ENCODE measurements at regions not wholly inside any gene's neighbourhood (a gene's known extent, or its start where the extent isn't known, plus 50 kb on each side); places are given as distances from the start of the nearest gene placed in this dataset.

DNA sequence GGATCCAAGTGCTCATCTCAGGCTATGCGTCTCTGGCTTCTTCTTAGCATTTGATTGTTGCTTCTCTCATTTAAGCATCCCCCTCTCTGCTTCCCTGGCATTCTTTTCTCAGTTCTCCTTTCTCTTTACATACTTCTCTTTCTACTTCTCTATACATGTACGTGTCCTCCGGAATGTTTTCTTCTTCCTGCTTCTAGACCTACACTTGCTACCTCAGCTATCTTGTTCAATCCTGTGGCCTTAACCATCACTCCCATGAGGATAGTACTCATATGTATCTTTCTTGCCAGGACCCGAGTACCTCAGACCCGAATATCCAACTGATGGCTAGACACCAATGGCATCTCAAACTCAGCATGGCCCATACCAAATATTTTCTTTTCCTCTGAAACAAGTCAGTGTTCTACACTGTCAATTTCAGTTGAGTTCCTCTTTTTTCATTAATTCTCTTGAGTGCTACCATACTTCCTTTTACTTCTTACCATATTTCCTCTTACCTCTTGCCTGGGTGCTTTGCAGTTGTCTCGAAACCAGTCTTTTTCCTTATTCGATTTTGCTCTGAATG lies 115.1 kb upstream of the SLC38A2 start:
- Histone ChIP-seq H3K27me3 (ENCODE audit: insufficient read depth, poor library complexity, severe bottlenecking) (no peaks in the 10 kb centered on the region), H3K36me3 (ENCODE audit: low read depth) (no peaks in the 10 kb centered on the region), H3K4me1 (ENCODE audit: insufficient read depth, poor library complexity, severe bottlenecking) (peaks cover 45% of the 10 kb centered on the region), H3K4me3 (ENCODE audit: severe bottlenecking) (no peak overlapping the region), H3K27ac (ENCODE audit: poor library complexity, severe bottlenecking) (no peak overlapping the region), H3K9me3 (ENCODE audit: severe bottlenecking) (no peaks in the 10 kb centered on the region)
- no peak for ATAC-seq (ENCODE audit: low read depth)
- TF ChIP-seq, protein P1, sequence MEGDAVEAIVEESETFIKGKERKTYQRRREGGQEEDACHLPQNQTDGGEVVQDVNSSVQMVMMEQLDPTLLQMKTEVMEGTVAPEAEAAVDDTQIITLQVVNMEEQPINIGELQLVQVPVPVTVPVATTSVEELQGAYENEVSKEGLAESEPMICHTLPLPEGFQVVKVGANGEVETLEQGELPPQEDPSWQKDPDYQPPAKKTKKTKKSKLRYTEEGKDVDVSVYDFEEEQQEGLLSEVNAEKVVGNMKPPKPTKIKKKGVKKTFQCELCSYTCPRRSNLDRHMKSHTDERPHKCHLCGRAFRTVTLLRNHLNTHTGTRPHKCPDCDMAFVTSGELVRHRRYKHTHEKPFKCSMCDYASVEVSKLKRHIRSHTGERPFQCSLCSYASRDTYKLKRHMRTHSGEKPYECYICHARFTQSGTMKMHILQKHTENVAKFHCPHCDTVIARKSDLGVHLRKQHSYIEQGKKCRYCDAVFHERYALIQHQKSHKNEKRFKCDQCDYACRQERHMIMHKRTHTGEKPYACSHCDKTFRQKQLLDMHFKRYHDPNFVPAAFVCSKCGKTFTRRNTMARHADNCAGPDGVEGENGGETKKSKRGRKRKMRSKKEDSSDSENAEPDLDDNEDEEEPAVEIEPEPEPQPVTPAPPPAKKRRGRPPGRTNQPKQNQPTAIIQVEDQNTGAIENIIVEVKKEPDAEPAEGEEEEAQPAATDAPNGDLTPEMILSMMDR (IDR thresholded peaks at IDR 0.05; ENCODE audit: poor library complexity, severe bottlenecking) = no peak
- no peak for DNase-seq (ENCODE audit: low spot score)

GRCh38 chr12:46486588-46486987 lies 114.0 kb upstream of the SLC38A2 start:
- Histone ChIP-seq H3K27me3 (ENCODE audit: insufficient read depth, poor library complexity, severe bottlenecking) (no peaks in the 10 kb centered on the region), H3K4me3 (ENCODE audit: severe bottlenecking) (no peak overlapping the region), H3K36me3 (ENCODE audit: low read depth) (no peaks in the 10 kb centered on the region), H3K9me3 (ENCODE audit: severe bottlenecking) (no peaks in the 10 kb centered on the region), H3K4me1 (ENCODE audit: insufficient read depth, poor library complexity, severe bottlenecking) (peaks cover 35% of the 10 kb centered on the region), H3K27ac (ENCODE audit: poor library complexity, severe bottlenecking) (no peak overlapping the region)
- TF ChIP-seq, protein P1 (IDR thresholded peaks at IDR 0.05; ENCODE audit: poor library complexity, severe bottlenecking) = no peak
- no peak for DNase-seq (ENCODE audit: low spot score)
- ATAC-seq (ENCODE audit: low read depth) = no peak

DNA sequence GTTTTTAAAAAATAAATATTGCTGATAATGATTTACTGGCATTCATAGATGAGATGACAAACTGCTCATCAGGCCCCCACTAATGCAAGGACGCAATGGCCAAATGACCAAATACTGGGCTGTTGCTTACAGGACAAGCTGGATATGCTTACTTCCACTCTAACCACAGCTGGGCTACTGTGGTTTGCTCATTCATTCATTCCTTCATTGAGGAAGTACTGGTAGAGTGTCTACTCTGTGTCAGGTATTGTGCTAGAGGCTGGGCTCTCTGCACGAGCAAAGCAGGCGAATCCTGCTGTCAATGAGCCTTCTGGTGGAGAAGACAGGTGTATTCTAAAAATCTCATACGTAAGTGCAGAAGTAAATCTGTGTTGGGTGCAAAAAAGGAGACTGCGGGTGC lies 113.3 kb upstream of the SLC38A2 start:
- ATAC-seq (ENCODE audit: low read depth) = no peak
- Histone ChIP-seq H3K36me3 (ENCODE audit: low read depth) (no peaks in the 10 kb centered on the region), H3K4me3 (ENCODE audit: severe bottlenecking) (no peak overlapping the region), H3K4me1 (ENCODE audit: insufficient read depth, poor library complexity, severe bottlenecking) (peaks cover 27% of the 10 kb centered on the region), H3K27ac (ENCODE audit: poor library complexity, severe bottlenecking) (no peak overlapping the region), H3K27me3 (ENCODE audit: insufficient read depth, poor library complexity, severe bottlenecking) (no peaks in the 10 kb centered on the region), H3K9me3 (ENCODE audit: severe bottlenecking) (no peaks in the 10 kb centered on the region)
- DNase-seq (ENCODE audit: low spot score) = no peak
- TF ChIP-seq, protein P1 (IDR thresholded peaks at IDR 0.05; ENCODE audit: poor library complexity, severe bottlenecking) = no peak

DNA sequence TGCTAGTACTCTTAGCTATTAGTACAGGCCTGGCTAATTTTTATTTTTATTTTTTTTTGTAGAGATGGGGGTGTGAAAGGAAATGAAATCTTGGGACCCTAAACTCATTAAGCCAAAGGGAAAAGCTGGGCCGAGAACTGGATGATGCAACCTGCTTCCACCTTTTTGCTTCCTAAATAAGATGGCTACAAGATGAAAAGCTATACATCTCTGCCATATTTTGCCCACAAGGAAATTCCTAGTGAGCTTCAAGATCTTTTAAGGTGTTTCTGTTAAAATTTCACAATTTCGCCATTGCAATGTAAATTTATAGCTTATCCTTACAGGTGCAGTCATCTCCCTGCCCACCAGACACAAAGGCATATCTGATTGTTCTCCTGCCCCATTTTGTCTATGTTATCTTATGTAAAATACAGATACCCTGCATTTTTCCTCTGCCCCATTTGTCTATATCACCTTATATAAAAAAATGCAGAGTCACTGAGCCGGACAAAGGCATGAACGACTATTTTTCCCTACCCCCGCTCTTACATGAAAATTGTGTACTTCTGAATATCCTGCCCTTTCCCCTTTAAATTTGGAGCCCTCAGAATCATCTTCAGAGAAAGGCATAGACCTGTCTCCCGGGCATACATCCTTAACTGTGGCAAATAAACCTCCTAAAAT lies 112.0 kb upstream of the SLC38A2 start:
- ATAC-seq (ENCODE audit: low read depth) = no peak
- H3K4me1 ChIP-seq (ENCODE audit: insufficient read depth, poor library complexity, severe bottlenecking) = peaks cover 23% of the 10 kb centered on the region
- peak overlapping the region; percentile 64 for H3K27ac ChIP-seq (ENCODE audit: poor library complexity, severe bottlenecking)
- no peaks in the 10 kb centered on the region for H3K9me3 ChIP-seq (ENCODE audit: severe bottlenecking)
- H3K27me3 ChIP-seq (ENCODE audit: insufficient read depth, poor library complexity, severe bottlenecking) = no peaks in the 10 kb centered on the region
- no peak for DNase-seq (ENCODE audit: low spot score)
- TF ChIP-seq, protein P1 (IDR thresholded peaks at IDR 0.05; ENCODE audit: poor library complexity, severe bottlenecking) = no peak
- H3K4me3 ChIP-seq (ENCODE audit: severe bottlenecking) = no peak overlapping the region
- no peaks in the 10 kb centered on the region for H3K36me3 ChIP-seq (ENCODE audit: low read depth)

Data from RWPE2 (cell line).